Hematopoietic multipotent progenitor cell treated with erythropoietin and hydrocortisone succinate and interleukin-3 and kit ligand, for 6 days (in vitro differentiated cells): ENCODE measurements at regions not wholly inside any gene's neighbourhood (a gene's known extent, or its start where the extent isn't known, plus 50 kb on each side); places are given as distances from the start of the nearest gene placed in this dataset.

Experiments used
- DNase-seq: peaks from one replicate; pipeline ENCODE4 v3.0.0-alpha.2; 2015

- DNase-seq = no peak
Observed at GRCh38 chr10:22765660-22766547, 51.5 kb upstream of the PIP4K2A start.

- no peak for DNase-seq
Observed at GRCh38 chr10:22764639-22765038, 50.3 kb upstream of the PIP4K2A start.
